Stimulated activated memory B cell treated with anti-CD40 and anti-IgM and Interleukin-4, amounts not matched to agents 10 μg/mL and 1 μg/mL and 100 μg/mL, for 72 hours (primary cell): ENCODE measurements at regions not wholly inside any gene's neighbourhood (a gene's known extent, or its start where the extent isn't known, plus 50 kb on each side); places are given as distances from the start of the nearest gene placed in this dataset.

Source experiments
- ATAC-seq: fragments of 150-1000 bp; cut with Tn5 transposase; 2 replicates; pipeline ENCODE4 v1.10.0; 2021
- H3K27ac Mint-ChIP-seq: one replicate; pipeline ENCODE4 v1.8.0; 2022; ENCODE audit warnings: mild to moderate bottlenecking, mixed read lengths
- H3K27me3 Mint-ChIP-seq: one replicate; pipeline ENCODE4 v1.8.0; 2022; ENCODE audit warnings: mixed read lengths
- H3K36me3 Mint-ChIP-seq: one replicate; pipeline ENCODE4 v1.8.0; 2022; ENCODE audit warnings: mixed read lengths
- H3K4me1 Mint-ChIP-seq: one replicate; pipeline ENCODE4 v1.8.0; 2022; ENCODE audit warnings: mixed read lengths
- H3K4me3 Mint-ChIP-seq: one replicate; pipeline ENCODE4 v1.8.0; 2022; ENCODE audit warnings: mild to moderate bottlenecking, moderate library complexity, mixed read lengths
- H3K9me3 Mint-ChIP-seq: one replicate; pipeline ENCODE4 v1.8.0; 2022; ENCODE audit warnings: mixed read lengths

DNA sequence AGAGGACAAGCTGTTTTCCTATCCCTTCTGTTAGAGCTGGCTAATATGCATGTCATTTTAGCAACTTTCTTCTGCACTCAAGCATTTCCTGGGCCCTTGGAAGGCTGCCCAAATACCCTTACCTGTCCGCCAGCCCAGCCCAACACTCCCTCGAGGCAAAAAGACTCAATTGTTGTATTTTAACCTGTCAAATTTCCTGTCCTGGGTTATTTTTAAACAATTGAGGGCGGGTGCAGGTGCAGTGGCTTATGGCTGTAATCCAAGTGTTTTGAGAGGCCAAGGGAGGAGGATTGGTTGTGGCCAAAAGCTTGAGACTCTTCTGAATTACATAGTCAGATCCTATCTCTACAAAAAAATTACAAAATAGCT, 125.0 kb upstream of the ARHGAP28 start:
- H3K4me1 Mint-ChIP-seq = no peaks in the 10 kb centered on the region
- no peaks in the 10 kb centered on the region for H3K27me3 Mint-ChIP-seq
- ATAC-seq = no peak
- no peaks in the 10 kb centered on the region for H3K36me3 Mint-ChIP-seq
- H3K9me3 Mint-ChIP-seq = no peaks in the 10 kb centered on the region
- H3K4me3 Mint-ChIP-seq = no peak overlapping the region
- no peak overlapping the region for H3K27ac Mint-ChIP-seq

GRCh38 chr18:6605115-6605869, 124.2 kb upstream of the ARHGAP28 start:
- ATAC-seq = no peak
- no peaks in the 10 kb centered on the region for H3K36me3 Mint-ChIP-seq
- no peak overlapping the region for H3K27ac Mint-ChIP-seq
- no peaks in the 10 kb centered on the region for H3K27me3 Mint-ChIP-seq
- no peak overlapping the region for H3K4me3 Mint-ChIP-seq
- no peaks in the 10 kb centered on the region for H3K4me1 Mint-ChIP-seq
- H3K9me3 Mint-ChIP-seq = no peaks in the 10 kb centered on the region

DNA sequence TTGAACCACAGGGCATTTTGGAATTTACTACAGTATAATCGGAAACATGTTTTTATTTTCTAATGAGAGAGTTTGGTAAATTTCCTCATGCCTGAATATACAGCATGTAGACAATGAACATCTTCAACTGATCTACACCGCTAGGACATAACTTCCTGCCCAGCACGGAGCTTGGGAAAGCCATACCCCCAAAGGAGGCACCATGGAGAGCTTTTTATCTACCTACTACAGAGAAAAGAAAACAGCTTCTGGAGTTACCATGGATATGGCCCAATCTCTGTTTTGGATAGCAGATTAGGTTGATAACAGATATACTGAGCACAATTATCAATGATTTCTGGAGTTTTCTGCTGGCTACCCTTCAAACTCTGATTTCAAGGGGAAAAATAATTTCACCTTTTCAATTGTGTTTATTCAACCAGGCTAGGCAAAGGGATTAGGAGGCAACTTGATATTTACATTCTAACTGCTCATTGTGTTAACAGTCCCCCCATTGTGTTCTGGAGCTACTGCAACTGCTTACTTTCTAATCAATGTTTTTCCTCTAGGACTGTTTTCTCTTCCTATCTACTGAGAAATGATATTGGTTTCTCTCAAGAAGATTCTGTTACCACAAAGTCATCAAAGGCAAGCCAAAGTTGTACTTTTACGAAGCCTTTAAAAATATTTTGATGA, 123.0 kb upstream of the ARHGAP28 start:
- no peaks in the 10 kb centered on the region for H3K36me3 Mint-ChIP-seq
- H3K4me3 Mint-ChIP-seq = no peak overlapping the region
- H3K27me3 Mint-ChIP-seq = no peaks in the 10 kb centered on the region
- H3K4me1 Mint-ChIP-seq = no peaks in the 10 kb centered on the region
- H3K27ac Mint-ChIP-seq = no peak overlapping the region
- no peak for ATAC-seq
- H3K9me3 Mint-ChIP-seq = no peaks in the 10 kb centered on the region

DNA sequence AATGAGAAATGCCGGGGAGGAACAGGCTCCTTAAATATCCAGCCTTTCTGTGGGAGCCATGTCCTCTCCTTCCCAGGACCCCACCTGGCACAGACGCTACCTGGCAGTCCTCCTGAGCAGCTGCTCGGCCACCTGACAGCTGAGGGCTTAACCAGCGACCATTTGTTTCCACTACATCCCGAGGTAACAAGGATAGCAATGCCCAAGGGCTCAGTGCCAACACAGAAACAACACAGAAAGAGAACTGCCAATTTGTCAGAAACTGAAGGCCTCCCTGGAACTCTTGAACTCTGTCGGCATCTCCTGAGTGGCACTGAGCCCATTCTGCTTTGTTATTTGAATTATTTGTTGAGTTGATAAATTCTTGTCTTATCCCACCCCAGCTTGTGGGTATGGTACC, 122.2 kb upstream of the ARHGAP28 start:
- ATAC-seq = no peak
- H3K27me3 Mint-ChIP-seq = no peaks in the 10 kb centered on the region
- no peak overlapping the region for H3K4me3 Mint-ChIP-seq
- H3K36me3 Mint-ChIP-seq = no peaks in the 10 kb centered on the region
- H3K27ac Mint-ChIP-seq = no peak overlapping the region
- H3K4me1 Mint-ChIP-seq = no peaks in the 10 kb centered on the region
- H3K9me3 Mint-ChIP-seq = peaks cover under 1% of the 10 kb centered on the region

GRCh38 chr18:6609666-6610264, 119.8 kb upstream of the ARHGAP28 start:
- H3K27me3 Mint-ChIP-seq = no peaks in the 10 kb centered on the region
- H3K9me3 Mint-ChIP-seq = peaks cover 7% of the 10 kb centered on the region

GRCh38 chr18:6610466-6610865, 119.0 kb upstream of the ARHGAP28 start:
- H3K27me3 Mint-ChIP-seq = no peaks in the 10 kb centered on the region
- H3K36me3 Mint-ChIP-seq = no peaks in the 10 kb centered on the region
- no peaks in the 10 kb centered on the region for H3K4me1 Mint-ChIP-seq
- H3K4me3 Mint-ChIP-seq = no peak overlapping the region
- H3K9me3 Mint-ChIP-seq = peaks cover 7% of the 10 kb centered on the region
- ATAC-seq = no peak
- no peak overlapping the region for H3K27ac Mint-ChIP-seq

More at GRCh38 chr18:6609666-6610264, 119.8 kb upstream of the ARHGAP28 start:
- Mint-ChIP-seq H3K36me3 (no peaks in the 10 kb centered on the region), H3K27ac (no peak overlapping the region), H3K4me1 (no peaks in the 10 kb centered on the region), H3K4me3 (no peak overlapping the region)
- ATAC-seq = no peak

GRCh38 chr18:6613581-6613980, 115.9 kb upstream of the ARHGAP28 start:
- Mint-ChIP-seq H3K27ac (no peak overlapping the region), H3K9me3 (peaks cover 7% of the 10 kb centered on the region), H3K36me3 (no peaks in the 10 kb centered on the region), H3K4me1 (no peaks in the 10 kb centered on the region), H3K27me3 (no peaks in the 10 kb centered on the region), H3K4me3 (no peak overlapping the region)
- no peak for ATAC-seq

DNA sequence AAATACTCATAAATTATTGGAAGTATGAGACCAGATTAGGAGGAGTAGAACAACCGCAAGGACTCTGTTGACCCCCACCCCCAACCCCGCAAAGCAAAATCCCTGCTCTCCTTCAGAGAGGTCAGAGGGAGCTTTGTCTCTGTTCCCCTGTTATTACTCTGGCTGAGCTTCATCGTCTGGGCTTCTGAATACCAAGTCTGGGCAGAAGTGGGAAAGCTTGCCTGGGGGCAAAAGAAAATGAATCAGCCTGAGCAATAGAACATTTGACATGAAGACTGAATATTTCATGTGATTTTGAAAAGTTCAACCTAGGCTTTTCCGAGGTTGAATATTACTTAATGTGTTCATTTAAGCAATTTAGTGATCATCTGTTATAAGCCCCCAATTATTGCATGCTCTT, 114.6 kb upstream of the ARHGAP28 start:
- no peak overlapping the region for H3K27ac Mint-ChIP-seq
- H3K27me3 Mint-ChIP-seq = no peaks in the 10 kb centered on the region
- ATAC-seq = no peak
- peaks cover 13% of the 10 kb centered on the region for H3K9me3 Mint-ChIP-seq
- H3K36me3 Mint-ChIP-seq = no peaks in the 10 kb centered on the region
- H3K4me3 Mint-ChIP-seq = no peak overlapping the region
- H3K4me1 Mint-ChIP-seq = no peaks in the 10 kb centered on the region

GRCh38 chr18:6616981-6617380, 112.5 kb upstream of the ARHGAP28 start:
- no peak for ATAC-seq
- no peak overlapping the region for H3K4me3 Mint-ChIP-seq
- no peaks in the 10 kb centered on the region for H3K4me1 Mint-ChIP-seq
- H3K9me3 Mint-ChIP-seq = peaks cover 13% of the 10 kb centered on the region
- no peaks in the 10 kb centered on the region for H3K36me3 Mint-ChIP-seq
- no peak overlapping the region for H3K27ac Mint-ChIP-seq
- H3K27me3 Mint-ChIP-seq = no peaks in the 10 kb centered on the region

DNA sequence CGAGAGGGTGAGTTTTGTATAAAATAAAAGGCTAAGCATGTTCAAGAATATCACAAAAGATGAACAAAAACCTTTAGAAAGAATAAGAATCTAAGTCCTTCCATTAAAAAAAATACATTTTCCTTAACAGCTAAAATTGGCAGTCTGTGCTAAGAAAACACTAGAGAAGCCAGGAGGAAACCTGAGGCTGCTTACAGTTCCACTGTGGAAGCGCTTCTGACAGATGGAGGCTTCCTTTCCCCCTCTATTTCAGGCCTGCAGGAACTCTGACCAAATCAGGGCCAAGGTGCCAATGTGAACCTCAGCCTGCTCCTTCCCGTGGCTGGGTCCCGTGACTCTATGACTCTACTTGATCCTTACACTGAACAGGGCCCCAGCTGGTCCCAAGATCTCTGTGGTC, 108.1 kb upstream of the ARHGAP28 start:
- no peaks in the 10 kb centered on the region for H3K36me3 Mint-ChIP-seq
- no peak for ATAC-seq
- no peak overlapping the region for H3K4me3 Mint-ChIP-seq
- no peak overlapping the region for H3K27ac Mint-ChIP-seq
- H3K27me3 Mint-ChIP-seq = no peaks in the 10 kb centered on the region
- peaks cover 6% of the 10 kb centered on the region for H3K9me3 Mint-ChIP-seq
- H3K4me1 Mint-ChIP-seq = no peaks in the 10 kb centered on the region

GRCh38 chr18:6623278-6623677, 106.2 kb upstream of the ARHGAP28 start:
- H3K27ac Mint-ChIP-seq = no peak overlapping the region
- peaks cover 6% of the 10 kb centered on the region for H3K9me3 Mint-ChIP-seq
- no peak overlapping the region for H3K4me3 Mint-ChIP-seq
- no peaks in the 10 kb centered on the region for H3K36me3 Mint-ChIP-seq
- H3K27me3 Mint-ChIP-seq = no peaks in the 10 kb centered on the region
- no peak for ATAC-seq
- H3K4me1 Mint-ChIP-seq = no peaks in the 10 kb centered on the region

DNA sequence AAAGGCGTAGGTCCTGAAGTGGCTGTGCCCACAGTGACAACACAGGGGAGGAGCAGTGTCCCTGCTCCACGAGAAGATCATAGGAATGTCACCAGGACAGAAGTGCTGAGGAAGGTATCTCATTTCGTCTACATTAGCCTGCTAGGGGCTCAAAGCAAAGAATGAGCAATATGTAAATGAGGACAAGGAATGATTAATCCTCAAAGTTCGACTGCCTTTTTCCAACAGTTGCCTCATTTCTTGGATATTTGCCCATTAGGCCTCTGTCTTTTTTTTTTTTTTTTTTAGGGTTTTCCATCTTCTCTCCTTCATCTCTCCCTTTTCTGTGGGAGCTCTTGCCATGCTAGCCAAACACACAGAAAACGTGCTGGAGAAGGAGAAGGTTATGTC, 105.2 kb upstream of the ARHGAP28 start:
- no peak for ATAC-seq
- no peaks in the 10 kb centered on the region for H3K4me1 Mint-ChIP-seq
- no peaks in the 10 kb centered on the region for H3K36me3 Mint-ChIP-seq
- H3K9me3 Mint-ChIP-seq = peaks cover 3% of the 10 kb centered on the region
- H3K27ac Mint-ChIP-seq = no peak overlapping the region
- no peaks in the 10 kb centered on the region for H3K27me3 Mint-ChIP-seq
- no peak overlapping the region for H3K4me3 Mint-ChIP-seq

GRCh38 chr18:6624661-6625311, 104.7 kb upstream of the ARHGAP28 start:
- H3K4me1 Mint-ChIP-seq = no peaks in the 10 kb centered on the region
- no peaks in the 10 kb centered on the region for H3K36me3 Mint-ChIP-seq
- H3K4me3 Mint-ChIP-seq = no peak overlapping the region
- H3K27me3 Mint-ChIP-seq = no peaks in the 10 kb centered on the region
- no peak overlapping the region for H3K27ac Mint-ChIP-seq
- H3K9me3 Mint-ChIP-seq = no peaks in the 10 kb centered on the region
- ATAC-seq = no peak

GRCh38 chr18:6625481-6625880, 104.0 kb upstream of the ARHGAP28 start:
- Mint-ChIP-seq H3K9me3 (no peaks in the 10 kb centered on the region), H3K4me3 (no peak overlapping the region), H3K27me3 (no peaks in the 10 kb centered on the region), H3K27ac (no peak overlapping the region), H3K4me1 (no peaks in the 10 kb centered on the region), H3K36me3 (no peaks in the 10 kb centered on the region)
- no peak for ATAC-seq

DNA sequence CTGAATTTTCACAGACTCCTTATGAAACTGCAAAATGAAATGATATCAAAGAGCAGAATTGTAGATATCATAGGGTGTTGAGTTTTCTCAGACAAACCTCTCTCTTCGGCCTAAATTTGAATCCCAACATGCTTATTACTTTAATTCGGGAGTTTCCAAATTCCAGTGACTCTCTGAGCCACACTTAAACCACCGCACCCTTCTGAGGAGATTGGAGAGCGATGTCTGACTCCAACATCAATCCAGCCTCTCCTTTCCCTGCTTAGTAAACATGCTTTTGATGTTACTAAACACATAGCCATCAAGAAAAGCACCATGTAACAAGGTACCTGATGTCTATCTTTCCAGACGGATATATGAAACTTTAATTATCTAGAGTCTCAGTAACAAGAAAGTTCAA, 103.1 kb upstream of the ARHGAP28 start:
- Mint-ChIP-seq H3K4me3 (no peak overlapping the region), H3K36me3 (no peaks in the 10 kb centered on the region), H3K27ac (no peak overlapping the region), H3K27me3 (no peaks in the 10 kb centered on the region), H3K9me3 (no peaks in the 10 kb centered on the region), H3K4me1 (no peaks in the 10 kb centered on the region)
- ATAC-seq = no peak
